ENCODE measurements at regions not wholly inside any gene's neighbourhood (a gene's known extent, or its start where the extent isn't known, plus 50 kb on each side); places are given as distances from the start of the nearest gene placed in this dataset.

GRCh38 chr5:148898413-148899075 is 72.1 kb downstream of the ADRB2 start:
- Histone ChIP-seq H2BK15ac (ENCODE audit: low read length) (no peak overlapping the region), H4K91ac (replicated peaks; ENCODE audit: insufficient read length, low read length) (no peak overlapping the region), H3K9me3 (ENCODE audit: insufficient read depth in 2 of 2, low read depth in 1 of 2, low read length in 1 of 2) (0 out of 4 replicates have a peak, but pooled peaks cover 0 to 2% of the 10 kb centered on the region in 2 experiments), H2BK20ac (ENCODE audit: low read length) (peak overlapping the region; percentile 67; the same call in 1 of the 2 replicates), H2BK12ac (ENCODE audit: low read depth, low read length) (0 out of 2 replicates have a peak overlapping the region, but pooled peaks have one; percentile 60), H2AK5ac (ENCODE audit: low read depth, low read length) (no peak overlapping the region), H3K4me1 (replicated peaks in 1 of 4; ENCODE audit: control insufficient read depth in 3 of 4, insufficient read depth in 4 of 4, low read length in 3 of 4) (no peaks in the 10 kb centered on the region; a peak in 1 of 7 replicates), H3K4me3 (ENCODE audit: extremely low read depth in 1 of 4, insufficient read depth in 2 of 4, low read depth in 3 of 4, low read length in 4 of 4) (no peak overlapping the region), H4K5ac (ENCODE audit: insufficient read length, low read depth, low read length) (no peak overlapping the region), H2BK5ac (ENCODE audit: low read depth, low read length) (no peak overlapping the region), H3K4me2 (ENCODE audit: insufficient read depth in 1 of 2, low read depth in 2 of 2, low read length in 2 of 2) (no peak overlapping the region), H2BK120ac (replicated peaks; ENCODE audit: low read depth, low read length) (no peak overlapping the region), H3K36me3 (ENCODE audit: control insufficient read depth in 2 of 4, insufficient read depth in 4 of 4, low read length in 3 of 4) (no peaks in the 10 kb centered on the region), H3K4ac (replicated peaks; ENCODE audit: insufficient read length, low read depth, low read length) (peak overlapping the region; percentile 66), H3K27me3 (replicated peaks in 1 of 4; ENCODE audit: control insufficient read depth in 3 of 4, extremely low read depth in 1 of 4, insufficient read depth in 3 of 4, low read length in 3 of 4) (no peaks in the 10 kb centered on the region), H3K9ac (replicated peaks in 1 of 4; ENCODE audit: extremely low read depth in 1 of 4, low read depth in 3 of 4, low read length in 3 of 4) (no peak overlapping the region), H3K79me1 (ENCODE audit: low read depth, low read length) (no peaks in the 10 kb centered on the region), H2AFZ (ENCODE audit: low read length) (no peak overlapping the region; the same call in 1 of the 2 replicates), H3K18ac (ENCODE audit: extremely low read depth, low read length) (no peak overlapping the region), H3K79me2 (ENCODE audit: control insufficient read depth in 1 of 2, insufficient read depth in 2 of 2, low read length in 2 of 2) (no peaks in the 10 kb centered on the region), H4K8ac (ENCODE audit: extremely low read depth, insufficient read depth, low read length) (no peak overlapping the region), H3K23me2 (ENCODE audit: low read depth, low read length) (no peaks in the 10 kb centered on the region), H3K56ac (replicated peaks; ENCODE audit: insufficient read length, low read depth, low read length) (no peak overlapping the region), H3K14ac (ENCODE audit: insufficient read length) (no peak overlapping the region), H4K20me1 (replicated peaks in 1 of 2; ENCODE audit: control insufficient read depth in 1 of 2, insufficient read depth in 2 of 2, low read length in 2 of 2) (no peaks in the 10 kb centered on the region), H3K23ac (ENCODE audit: insufficient read length) (no peak overlapping the region), H3K27ac (ENCODE audit: low read depth, low read length) (no peak overlapping the region)
- ChIA-PET POLR2A (ENCODE audit: partially characterized antibody) (interaction anchor here (0.6 kb wide), 1 partner anchor 22 kb away, joined by 3 read pairs; no protein-coding TSS in a partner anchor), CTCF (ENCODE audit: partially characterized antibody) (interaction anchor here (0.7 to 4.0 kb wide), 8 partner anchors 14 to 470 kb away, joined by 3 to 14 read pairs (median 3); no protein-coding TSS in a partner anchor)
- 91% methylated on average over 2 of the region's 2 CpGs; no CpG with 5 or more reads in 1 of the 2 experiments for WGBS, 2 experiments (ENCODE audit: extremely low coverage in 1 of 2, insufficient coverage in 1 of 2, insufficient read length in 1 of 2, insufficient replicate concordance in 2 of 2, low coverage in 1 of 2, low lambda C conversion rate in 2 of 2, missing lambda C conversion rate in 1 of 2)
- FAIRE-seq: no peak
- no peak for DNase-seq (ENCODE audit: low read depth in 1 of 2, low spot score in 2 of 2)
- TF ChIP-seq NRF1 (IDR thresholded peaks at IDR 0.05; ENCODE audit: low read depth, low read length): no peak
- TF ChIP-seq ATF2 (IDR thresholded peaks at IDR 0.05; ENCODE audit: low read length): no peak
- no peak for TF ChIP-seq CBX8 (IDR thresholded peaks at IDR 0.05; ENCODE audit: borderline replicate concordance, low read depth, low read length)
- TF ChIP-seq TAF7 (optimal IDR thresholded peaks at IDR 0.05; ENCODE audit: borderline replicate concordance, low read depth, low read length): no peak
- no peak for TF ChIP-seq SP2 (IDR thresholded peaks at IDR 0.05; ENCODE audit: low read length)
- TF ChIP-seq FOSL1 (IDR thresholded peaks at IDR 0.05; ENCODE audit: insufficient read depth, low read depth, low read length): no peak
- TF ChIP-seq TEAD4 (IDR thresholded peaks at IDR 0.05; ENCODE audit: low read depth, low read length): no peak
- TF ChIP-seq POU5F1 (IDR thresholded peaks at IDR 0.05; ENCODE audit: low read depth, low read length): no peak
- TF ChIP-seq SP4 (IDR thresholded peaks at IDR 0.05; ENCODE audit: low read length): no peak
- no peak for TF ChIP-seq RFX5 (IDR thresholded peaks at IDR 0.05; ENCODE audit: borderline replicate concordance, low read depth, low read length)
- TF ChIP-seq RAD21 (IDR thresholded peaks at IDR 0.05 in 1 of 2, conservative IDR thresholded peaks at IDR 0.05 in 1 of 2; ENCODE audit: low read depth in 2 of 2, low read length in 2 of 2): no peak

All from H1 (cell line).